ENCODE measurements at regions not wholly inside any gene's neighbourhood (a gene's known extent, or its start where the extent isn't known, plus 50 kb on each side); places are given as distances from the start of the nearest gene placed in this dataset.
A peak's percentile ranks its signal among the peaks of the same experiment; 100 is the strongest.
"Not testable (repeated sequence)": the region's sequence is repeated elsewhere in the genome, so short reads cannot be mapped to it uniquely, and the experiment has no call there.

DNA sequence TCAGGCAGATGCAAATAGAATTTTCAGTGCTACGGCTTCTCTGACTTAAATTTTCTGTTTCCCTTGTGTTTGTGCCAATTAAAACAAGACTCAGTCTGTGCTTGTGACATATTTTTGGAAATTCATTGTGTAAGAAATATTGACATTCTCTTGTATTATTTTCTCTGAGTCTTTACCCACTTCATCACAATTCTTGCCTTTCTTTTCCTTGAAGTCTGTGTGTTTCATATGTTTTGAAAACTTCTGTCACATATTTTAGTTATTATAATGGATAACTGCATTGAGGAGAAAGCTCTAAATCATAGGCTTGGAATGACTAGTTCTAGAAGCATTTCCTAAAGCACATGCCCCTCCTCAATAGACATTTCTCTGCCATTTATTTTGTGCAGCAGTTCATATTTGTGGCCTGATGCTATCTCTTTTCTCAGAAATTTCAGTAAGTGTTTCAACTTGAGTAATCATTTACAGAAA lies 206.6 kb downstream of the PALM2AKAP2 start:
- DNase-seq: peak; percentile 96

DNA sequence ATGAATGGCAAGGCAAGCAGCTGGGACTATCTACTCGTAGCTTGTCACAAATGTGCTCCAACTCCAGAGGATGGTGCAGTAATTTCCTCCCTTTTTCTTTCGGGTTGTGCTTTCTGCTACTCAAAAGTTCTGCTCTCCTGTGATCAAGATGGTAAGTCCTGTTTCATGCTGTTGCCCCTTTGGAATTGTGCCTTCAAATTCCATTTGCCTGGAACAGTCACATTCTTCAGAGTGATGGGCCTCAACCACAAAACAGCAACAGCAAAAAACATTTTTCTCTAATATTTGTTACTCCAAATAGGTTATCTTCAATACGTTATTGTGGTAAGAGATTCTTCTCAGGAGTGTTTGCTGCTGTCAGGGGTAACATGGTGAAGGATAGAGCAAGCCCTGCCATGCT lies 209.3 kb downstream of the PALM2AKAP2 start:
- DNase-seq: no peak

- DNase-seq: no peak
These were observed 210.5 kb downstream of the PALM2AKAP2 start for GRCh38 chr9:109990541-109990940.

DNA sequence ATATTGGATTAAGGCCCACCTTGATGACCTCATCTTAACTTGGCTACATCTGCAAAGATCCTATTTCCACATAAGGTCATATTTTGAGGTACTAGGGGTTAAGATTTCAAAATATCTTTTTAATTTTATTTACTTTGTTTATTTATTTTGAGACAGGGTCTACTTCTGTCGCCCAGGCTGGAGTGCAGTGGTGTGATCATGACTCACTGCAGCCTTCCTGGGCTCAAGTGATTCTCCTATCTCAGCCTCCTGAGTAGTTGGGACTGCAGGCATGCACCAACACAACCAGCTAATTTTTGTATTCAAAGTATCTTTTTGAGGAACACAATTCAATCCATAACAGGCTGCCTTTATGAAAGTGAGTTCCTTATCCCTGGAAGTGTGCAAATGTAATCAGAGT lies 212.3 kb downstream of the PALM2AKAP2 start:
- no peak for DNase-seq

DNA sequence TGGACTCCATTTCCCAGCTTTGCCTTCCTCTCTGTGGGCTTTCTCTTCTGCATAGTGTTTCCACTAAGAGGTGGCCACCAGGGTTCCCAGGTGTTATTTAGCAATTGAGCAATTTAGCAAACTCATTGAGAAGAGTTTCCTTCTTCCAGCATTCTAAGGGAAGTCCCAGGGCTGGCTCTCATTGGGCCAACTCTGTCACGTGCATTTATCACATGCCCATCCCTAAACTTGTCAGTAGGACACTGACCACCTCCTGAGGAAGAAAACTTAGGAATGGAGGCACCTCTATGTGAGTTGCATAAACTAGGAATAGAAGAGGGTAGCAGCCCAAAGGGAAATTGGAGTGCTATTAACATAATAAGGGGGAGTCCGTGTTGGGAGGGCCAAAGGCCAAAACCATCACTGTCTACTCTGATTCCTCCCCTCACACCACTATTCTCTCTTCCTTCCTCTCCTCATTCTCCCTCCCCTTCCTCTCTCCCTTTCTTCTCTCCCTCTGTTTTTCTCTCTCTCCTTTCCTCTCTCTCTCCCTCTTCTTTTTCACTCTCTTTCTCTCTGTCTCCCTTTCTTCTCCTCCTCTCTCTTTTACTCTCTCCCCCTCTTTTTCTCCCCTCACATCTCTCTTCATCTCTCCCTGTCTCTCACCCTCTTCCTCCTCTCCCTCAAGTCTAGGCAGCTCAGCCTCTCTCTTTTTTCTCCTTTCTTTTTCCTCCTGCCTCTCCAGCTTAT lies 213.4 kb downstream of the PALM2AKAP2 start:
- DNase-seq: no peak

DNA sequence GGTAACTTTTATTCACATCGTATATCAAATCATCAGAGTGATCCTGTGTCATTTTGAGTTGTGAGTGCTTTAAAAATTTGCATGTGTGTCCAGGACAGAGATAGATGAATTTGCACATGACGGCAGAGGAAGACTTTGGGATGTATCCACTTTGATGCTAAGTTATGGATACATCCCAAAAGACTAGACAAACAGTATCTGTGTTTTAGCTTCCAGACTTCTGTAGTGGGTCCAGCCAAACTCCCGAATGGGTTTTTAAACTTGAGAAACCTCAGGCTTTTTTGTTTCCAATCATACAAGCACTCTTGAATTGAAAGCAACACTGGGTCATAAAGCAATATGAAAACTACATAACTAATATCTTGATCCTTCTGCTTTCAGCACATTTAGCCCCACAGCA lies 213.8 kb downstream of the C9orf152 start:
- no peak for DNase-seq

DNA sequence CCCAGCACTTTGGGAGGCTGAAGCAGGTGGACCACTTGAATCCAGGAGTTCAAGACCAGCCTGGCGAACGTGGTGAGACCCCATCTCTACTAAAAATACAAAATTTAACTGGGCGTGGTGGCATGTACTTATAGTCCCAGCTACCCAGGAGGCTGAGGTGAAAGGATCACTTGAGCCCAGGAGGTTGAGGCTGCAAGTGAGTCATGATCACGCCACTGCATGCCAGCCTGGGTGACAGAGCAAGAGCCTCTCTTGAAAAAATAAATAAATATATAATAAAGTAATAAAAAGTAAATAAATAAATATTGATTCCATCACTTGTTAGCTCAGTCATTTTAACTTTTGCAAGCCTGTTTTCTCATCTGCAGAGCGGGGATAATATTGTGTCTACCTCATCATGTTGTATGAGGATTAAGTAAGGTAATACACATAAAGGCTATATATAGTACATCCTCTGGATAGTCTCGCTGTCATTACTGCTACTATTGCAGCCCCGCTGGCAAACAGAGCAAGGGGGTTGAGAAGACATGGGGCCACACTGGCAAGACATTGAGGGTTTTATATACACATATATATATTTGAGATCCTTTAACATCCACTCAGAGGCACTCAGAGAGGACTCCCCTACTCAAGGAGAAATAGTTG lies 210.9 kb downstream of the C9orf152 start:
- peak; percentile 24 for DNase-seq

- DNase-seq: no peak
These were observed 210.3 kb downstream of the C9orf152 start for GRCh38 chr9:109997682-109998081.

- not testable (repeated sequence) for DNase-seq
These were observed 202.4 kb downstream of the C9orf152 start for GRCh38 chr9:110005521-110005920.

DNA sequence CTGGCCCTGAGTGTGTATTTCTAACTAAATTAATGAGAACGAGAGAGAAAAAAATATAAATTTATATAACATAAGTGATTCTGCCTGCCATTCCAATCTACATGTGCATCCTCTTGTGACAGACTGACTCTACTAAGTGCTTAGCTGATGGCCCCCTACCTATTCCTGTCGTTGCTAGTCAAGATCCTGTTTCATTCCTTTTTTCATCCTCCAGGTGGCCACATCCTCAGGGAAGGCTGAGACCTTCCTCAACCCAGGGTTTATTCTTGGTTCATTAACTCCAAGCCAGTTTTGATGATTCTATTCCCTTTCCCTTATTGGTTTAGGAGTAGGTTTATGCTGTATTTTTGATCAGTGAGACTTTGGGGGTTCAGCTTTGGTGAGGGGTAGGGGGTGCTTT lies 201.3 kb downstream of the C9orf152 start:
- DNase-seq: no peak

- no peak for DNase-seq
These were observed 200.3 kb downstream of the C9orf152 start for GRCh38 chr9:110007477-110008270.

GRCh38 chr9:110008663-110009062 lies 199.3 kb downstream of the C9orf152 start:
- no peak for DNase-seq

DNA sequence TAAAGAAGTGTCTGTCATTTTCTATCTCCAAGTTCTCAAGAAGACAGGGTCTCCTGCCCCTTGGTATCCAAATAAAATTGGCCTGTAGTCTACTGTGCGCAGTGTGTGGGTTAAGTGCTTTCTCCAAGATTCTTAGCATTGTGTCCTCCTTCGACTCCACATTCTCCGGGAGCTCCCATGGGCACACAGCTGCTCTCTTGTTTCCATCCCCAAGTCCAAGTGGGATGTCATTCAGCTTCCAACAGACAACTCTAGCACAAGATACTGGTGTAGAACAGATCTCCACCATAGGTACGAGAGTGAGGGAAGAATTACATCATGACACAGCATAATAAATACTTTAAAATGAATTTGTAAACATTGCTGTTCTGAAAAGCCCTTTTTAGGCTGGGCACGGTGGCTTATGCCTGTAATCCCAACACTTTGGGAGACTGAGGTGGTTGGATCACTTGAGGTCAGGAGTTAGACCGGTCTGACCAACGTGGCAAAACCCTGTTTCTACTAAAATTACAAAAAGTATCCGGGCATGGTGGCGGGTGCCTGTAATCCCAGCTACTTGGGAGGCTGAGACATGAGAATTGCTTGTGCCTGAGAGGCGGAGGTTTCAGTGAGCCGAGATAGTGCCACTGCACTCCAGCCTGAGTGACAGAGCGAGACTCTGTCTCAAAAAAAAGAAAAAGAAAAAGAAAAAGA lies 196.2 kb downstream of the C9orf152 start:
- no peak for DNase-seq

DNA sequence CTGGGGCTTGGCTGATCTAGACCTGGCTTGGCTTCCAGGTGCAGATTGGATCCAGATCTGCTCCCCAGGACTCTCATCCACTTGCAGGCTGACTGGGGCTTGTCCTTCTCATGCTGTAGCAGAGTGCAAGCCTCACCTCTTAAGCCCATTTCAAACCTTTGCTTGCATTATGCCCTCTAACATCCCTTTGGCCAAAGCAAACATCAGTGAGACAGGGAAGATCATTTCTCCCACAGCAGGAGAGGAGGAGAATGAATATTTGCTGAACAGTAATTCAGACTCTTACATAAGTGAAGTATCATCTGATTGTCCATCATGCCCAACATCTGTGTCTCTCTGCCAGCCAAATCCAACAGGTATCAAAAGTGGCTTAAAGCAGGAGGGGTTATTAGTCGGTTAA lies 194.9 kb downstream of the C9orf152 start:
- no peak for DNase-seq

- peak; percentile 83 for DNase-seq
These were observed 192.2 kb downstream of the C9orf152 start for GRCh38 chr9:110015759-110016158.

GRCh38 chr9:110016340-110016739 lies 191.6 kb downstream of the C9orf152 start:
- peak; percentile 84 for DNase-seq

DNA sequence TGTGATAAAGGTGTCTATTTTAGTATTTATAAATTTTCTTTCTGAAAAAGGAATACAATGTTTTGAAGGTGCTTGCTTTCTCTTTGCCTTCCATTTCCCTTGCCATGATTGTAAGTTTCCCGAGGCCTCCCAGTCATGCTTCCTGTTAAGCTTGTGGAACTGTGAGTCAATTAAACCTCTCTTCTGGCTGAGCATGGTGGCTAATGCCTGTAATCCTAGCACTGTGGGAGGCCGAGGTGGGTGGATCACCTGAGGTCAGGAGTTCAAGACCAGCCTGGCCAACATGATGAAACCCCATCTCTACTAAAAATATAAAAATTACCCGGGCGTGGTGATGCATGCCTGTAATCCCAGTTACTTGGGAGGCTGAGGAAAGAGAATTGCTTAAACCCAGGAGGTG lies 187.7 kb downstream of the C9orf152 start:
- DNase-seq: peak; percentile 65

DNA sequence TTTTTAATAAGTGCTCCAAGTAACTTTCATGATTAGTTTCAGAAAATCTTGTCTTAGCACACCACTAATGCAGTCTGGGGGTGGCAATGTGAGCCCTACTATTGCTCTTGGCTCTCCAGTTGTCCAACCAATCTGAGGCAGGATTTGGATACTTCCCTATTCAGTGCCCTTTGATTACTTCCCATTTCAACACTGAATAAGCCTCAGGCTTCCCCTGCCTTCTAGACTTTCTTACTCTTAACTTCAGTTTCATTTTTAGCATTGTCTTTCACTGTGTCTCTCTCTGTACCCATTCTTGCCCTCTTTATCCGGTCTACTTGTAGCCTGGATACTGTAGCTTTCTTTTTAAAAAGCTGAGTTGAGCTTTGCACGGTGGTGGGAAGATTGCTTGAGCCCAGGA lies 186.1 kb downstream of the C9orf152 start:
- no peak for DNase-seq

DNA sequence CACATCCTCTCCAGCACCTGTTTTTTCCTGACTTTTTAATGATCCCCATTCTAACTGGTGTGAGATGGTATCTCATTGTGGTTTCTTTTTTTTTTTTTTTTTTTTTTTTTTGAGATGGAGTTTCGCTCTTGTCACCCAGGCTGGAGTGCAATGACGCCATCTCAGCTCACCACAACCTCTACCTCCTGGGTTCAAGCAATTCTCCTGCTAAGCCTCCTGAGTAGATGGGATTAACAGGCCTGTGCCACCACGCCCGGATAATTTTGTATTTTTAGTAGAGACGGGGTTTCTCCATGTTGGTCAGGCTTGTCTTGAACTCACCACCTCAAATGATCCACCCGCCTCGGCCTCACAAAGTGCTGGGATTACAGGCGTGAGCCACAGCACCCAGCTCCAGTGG lies 184.7 kb downstream of the C9orf152 start:
- not testable (repeated sequence) for DNase-seq

DNA sequence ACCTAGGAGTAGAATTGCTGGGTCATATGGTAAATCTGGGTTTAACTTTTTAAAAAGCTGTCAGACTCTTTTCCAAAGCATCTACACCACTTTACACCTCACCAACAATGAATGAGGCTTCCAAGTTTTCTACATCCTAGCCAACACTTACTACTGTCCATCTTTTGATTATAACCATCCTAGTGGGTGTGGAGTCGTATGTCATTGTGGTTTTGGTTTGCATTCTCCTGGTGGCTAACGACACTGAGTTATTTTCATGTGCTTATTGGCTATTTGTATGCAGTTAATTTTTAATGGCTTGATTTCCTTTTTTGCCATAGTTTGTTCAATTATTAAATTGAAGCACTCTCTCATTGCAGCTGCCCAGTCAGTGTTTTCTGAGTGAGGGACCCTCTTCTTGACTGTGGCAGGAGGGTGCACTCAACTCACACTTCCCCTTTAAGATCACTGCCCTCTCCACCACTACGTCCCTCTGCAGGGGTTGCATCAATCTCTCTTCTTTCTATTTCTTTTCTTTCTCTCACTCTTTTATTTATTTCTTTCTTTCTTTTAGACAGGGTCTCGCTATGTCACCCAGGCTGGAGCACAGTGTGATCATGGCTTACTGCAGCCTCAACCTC lies 182.3 kb downstream of the C9orf152 start:
- DNase-seq: no peak

- peak; percentile 92 for DNase-seq
These were observed 180.3 kb downstream of the C9orf152 start for GRCh38 chr9:110027671-110028081.

- DNase-seq: no peak
These were observed 179.7 kb downstream of the C9orf152 start for GRCh38 chr9:110028271-110028670.

DNA sequence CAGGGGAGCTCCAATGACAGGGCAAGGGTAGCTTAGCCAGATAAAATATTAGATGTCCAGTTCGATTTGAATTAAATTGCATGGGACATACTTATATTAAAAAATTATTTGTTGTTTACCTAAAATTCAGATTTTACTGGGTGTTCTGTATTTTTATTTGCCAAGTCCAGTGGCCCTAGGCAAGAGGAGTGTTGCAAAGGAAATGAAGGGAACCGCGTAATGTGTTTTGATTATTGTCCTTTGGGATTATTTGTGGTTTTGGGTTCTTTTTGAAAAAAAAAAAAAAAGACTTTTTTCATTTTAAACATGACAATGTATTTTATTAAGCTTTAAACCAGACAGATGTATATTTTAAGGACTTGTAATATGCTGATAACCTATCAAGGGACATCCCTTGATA lies 179.3 kb downstream of the C9orf152 start:
- DNase-seq: no peak
